ENCODE measurements at regions not wholly inside any gene's neighbourhood (a gene's known extent, or its start where the extent isn't known, plus 50 kb on each side); places are given as distances from the start of the nearest gene placed in this dataset.

DNA sequence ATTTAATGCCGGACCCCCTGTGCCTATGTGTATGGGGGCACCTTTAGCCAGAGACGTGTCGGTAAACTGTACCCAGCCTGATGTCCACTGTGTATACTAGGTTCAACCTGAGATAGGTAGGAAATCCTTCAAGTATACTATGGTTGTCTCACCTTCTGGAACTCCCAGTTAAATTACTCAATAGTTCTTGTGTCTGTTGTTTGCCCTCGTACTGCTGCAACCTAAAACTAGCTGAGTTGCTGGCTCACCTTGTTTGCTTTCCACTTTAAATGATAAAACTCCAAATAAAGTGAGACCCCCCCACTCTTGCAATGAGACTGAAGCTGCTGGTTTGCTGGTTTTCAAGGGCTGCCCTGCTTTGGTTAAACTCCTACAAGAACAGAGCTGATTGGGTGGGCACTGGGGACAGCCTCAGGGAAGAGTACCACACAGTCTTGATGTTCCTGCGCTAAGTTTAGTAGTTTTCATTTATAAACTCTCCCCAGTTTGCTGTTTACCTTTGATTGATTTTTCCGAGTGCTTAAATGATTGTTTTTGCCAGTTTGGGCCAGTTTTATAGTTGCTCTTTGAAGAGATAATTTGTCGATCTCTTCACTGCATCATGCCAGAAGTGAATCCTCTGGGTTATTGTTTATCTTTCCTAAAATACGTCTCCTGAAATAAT, 1281.8 kb upstream of the MAP3K7 start:
- no peak for ATAC-seq

- ATAC-seq = no peak
These were observed 1279.0 kb upstream of the MAP3K7 start for GRCh38 chr6:91865889-91866288.

GRCh38 chr6:91864911-91865310, 1278.0 kb upstream of the MAP3K7 start:
- no peak for ATAC-seq

DNA sequence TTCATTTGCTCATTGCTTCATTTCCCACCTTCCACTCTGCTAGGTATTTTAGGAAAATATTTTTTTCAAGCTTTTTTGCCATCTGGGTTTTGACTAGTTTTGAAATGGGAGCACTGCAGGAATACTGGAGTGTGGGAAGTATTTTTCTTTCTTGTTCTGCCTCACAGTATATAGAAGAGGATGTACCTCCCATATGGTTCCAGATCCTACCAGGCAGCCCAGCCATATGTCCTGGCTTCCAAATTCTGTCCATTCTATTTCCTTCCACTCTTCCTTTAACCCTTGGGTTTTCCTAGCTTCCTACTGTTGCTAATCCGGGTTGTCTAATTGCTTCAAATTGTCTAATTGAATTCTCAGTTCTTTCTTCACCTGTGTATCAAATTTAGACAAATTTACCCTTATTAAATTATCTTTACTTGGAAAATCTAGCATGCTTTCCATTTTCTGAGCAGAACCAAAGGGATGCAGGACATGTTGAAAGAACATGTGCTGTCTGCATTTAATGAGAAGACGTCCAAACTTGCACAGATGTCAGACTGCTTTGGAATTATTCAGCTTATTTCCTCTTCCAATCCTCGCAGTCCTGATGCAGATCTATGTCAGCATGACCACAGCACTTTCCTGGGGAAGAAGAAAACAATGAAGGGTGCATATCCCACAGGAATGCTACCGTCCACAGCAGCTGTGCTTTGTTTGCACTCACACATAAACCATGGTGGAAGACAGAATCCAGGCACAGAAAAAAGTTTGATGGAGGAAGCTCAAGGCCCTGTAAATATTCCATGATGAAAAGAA, 1273.9 kb upstream of the MAP3K7 start:
- ATAC-seq = no peak

DNA sequence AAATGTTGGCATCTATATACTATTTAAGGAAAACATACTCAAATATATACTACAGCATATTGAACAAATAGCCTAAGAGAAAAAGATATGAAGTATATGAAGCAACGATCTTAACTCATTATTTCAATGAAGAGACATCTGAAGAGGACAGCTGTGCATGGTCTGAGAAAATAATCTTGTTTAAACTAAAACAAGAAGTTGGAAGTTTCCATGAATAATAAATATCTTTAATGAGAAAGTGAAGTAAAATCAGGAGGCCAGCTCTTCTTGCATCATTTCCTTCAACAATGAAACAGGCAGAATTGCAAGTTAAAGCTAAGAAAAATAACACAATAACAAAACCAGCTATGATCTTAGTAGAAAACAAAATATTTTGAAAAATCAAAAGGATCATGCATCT, 1265.4 kb upstream of the MAP3K7 start:
- no peak for ATAC-seq

GRCh38 chr6:91834813-91835212, 1247.9 kb upstream of the MAP3K7 start:
- no peak for ATAC-seq

- ATAC-seq = no peak
These were observed 1240.3 kb upstream of the MAP3K7 start for GRCh38 chr6:91827151-91827550.

- no peak for ATAC-seq
These were observed 1239.3 kb upstream of the MAP3K7 start for GRCh38 chr6:91826128-91826527.

DNA sequence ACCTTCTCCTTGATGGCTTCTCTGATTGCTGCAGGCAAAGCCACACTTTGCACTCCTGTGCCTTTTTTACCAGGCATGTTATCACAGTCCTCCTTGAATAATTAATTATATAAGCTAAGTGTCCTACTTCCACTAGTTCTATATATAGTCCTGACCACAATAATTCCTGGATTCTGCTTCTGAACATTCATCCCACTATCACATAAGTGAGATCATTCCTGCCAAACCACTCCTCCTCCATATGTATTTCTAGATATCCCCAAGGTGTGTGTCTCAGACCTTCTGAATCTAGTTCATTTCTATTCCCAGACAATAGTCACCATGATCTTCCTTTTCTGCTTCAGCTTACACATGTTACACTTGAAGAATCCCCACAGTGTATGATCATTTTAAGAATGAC, 1237.5 kb upstream of the MAP3K7 start:
- ATAC-seq = no peak

DNA sequence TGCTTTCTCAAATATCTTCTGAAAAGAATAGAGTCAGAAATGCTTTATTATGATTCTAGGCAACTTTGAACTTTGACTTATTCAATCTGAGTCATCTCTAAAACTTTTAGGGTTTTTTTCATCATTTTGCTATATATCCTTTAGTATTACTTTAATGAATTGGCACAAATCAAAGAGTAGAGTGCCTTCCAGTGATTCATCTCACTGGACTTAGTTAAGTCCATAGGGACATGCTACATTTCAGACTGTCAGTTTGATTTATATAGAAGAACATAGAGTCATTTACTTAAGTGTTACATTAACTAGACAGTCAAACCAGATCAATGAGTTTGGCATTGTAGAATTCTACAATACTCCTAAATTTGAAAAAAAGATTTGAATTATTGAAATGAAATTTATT, 1235.7 kb upstream of the MAP3K7 start:
- no peak for ATAC-seq

DNA sequence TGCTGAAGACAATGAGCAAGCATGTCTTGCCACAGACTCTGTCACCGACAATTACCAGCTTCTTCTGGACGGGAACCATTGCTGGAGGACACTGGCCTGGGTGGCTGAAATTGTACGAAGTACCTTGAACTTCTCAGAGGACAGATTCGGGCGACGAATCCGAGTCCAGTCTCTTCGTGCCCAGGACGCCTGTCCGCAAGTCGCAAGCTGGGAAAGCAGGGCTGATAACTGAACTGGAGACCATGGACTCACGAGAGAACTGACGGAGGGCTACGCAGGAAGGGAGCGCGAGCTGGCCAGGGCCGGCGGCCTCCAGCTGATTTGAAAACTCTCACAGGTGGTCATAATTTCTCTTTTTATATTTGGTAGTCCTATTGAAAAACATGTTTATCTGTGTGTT, 1229.5 kb upstream of the MAP3K7 start:
- ATAC-seq = no peak

- ATAC-seq = peak in 1 of 2 donors; percentile 13
These were observed 1226.8 kb upstream of the MAP3K7 start for GRCh38 chr6:91813641-91814040.

GRCh38 chr6:91812596-91813274, 1225.9 kb upstream of the MAP3K7 start:
- no peak for ATAC-seq

DNA sequence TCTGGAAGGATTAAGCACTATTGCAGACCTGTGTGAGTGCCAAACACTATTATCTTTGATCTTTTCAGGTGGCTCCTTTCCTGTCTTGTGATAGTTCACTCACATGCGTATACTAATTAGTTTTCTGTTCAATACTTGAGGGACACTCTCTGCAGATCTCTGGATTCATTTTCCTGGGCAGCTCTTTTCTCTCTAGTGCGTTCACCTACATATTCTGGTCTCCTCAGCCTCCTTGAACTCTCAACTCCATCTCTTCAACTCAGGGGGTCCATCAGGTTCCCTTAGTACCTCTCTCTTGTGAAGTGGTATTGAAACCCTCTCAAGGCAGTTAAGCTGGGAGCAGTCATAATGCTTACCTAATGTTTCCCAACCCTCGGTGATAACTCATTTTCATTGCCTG, 1218.1 kb upstream of the MAP3K7 start:
- ATAC-seq = no peak

DNA sequence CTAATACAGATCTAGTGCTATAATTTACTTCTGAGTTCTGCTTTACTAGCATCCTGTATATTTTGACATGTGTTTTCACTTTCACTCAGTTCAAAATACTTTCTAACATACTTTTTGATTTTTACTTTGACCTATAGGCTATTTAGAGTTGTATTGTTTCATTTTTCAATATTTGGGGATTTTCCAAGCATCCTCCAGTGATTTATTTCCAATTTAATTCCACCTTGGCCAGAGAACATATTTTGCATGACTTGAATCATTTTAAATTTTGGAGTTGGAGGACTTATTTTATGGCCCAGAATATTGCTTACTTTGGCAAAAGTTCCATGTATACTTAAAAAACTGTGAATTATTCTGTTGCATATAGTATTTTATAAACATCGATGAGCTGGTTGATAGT, 1215.6 kb upstream of the MAP3K7 start:
- no peak for ATAC-seq

DNA sequence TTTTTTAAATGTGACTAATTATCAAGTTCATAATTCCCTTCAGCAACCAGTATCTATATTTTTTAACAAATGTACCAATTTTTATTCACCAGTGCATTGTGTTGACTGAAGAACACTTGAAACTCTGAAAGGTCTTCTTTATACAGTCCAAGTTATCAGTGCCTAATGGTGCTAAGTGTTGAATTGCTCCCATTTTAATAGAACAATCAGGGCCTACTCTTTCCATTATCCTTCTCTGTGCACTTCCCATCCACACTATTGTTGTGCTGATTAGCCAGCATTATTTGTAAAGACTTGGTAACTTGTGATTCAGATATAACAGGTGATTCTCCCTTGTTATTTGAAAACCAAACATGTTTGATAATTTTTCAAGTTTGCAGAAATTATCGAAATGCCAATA, 1209.7 kb upstream of the MAP3K7 start:
- ATAC-seq = no peak

DNA sequence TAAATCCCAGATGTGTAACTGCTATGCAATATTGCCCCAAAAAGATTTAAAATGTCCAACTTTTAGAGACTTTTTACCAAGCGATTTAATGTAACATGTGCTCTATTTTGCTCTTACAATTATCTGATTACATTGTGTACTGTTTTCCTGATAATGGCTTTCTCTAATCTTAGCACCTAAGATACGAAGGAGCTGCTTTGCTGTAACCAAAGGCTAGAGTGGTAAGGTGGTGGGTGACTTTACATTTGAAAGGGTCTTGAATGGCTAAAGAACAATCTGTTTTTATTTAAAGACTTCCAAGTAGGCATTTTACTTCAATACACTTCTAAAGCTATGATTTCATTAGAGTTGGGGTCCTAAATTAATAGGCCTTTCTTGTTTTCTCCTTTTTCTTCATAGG, 1201.6 kb upstream of the MAP3K7 start:
- ATAC-seq = no peak

DNA sequence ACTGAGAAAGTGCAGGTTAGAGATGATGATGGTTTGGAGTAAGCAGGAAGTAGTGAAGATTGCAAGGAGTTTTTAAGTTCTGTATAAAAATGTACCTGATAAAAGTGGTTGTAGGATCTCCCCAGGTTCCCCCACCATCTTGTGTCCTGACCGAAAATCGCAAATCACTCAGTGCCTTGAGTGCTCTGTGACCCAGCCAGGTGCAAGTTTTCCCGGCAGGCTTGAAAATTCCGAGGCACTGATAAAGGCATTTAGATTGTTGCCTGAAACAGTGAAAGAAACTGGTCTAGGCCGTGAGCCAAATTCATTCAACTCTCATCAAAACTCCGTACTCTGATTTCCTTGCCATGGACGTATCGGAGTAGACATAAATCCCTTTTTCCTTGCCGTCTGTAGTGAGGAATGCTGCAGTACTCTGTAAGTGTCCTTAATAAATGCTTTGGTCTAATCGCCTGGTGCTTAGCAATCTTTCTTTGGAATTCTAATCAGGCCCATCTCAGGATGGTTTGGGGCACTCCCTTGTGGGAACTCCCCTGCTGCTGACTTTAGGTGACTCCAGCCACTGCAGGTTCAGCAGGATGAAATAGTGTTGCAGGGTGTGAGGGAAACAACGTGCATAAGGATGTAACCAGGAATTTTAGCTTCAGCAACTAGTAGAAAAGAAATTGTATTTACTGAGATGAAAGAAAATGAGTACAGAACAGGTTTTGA, 1199.8 kb upstream of the MAP3K7 start:
- ATAC-seq = no peak

GRCh38 chr6:91782802-91783201, 1195.9 kb upstream of the MAP3K7 start:
- ATAC-seq = no peak

- no peak for ATAC-seq
These were observed 1195.1 kb upstream of the MAP3K7 start for GRCh38 chr6:91781946-91782345.

DNA sequence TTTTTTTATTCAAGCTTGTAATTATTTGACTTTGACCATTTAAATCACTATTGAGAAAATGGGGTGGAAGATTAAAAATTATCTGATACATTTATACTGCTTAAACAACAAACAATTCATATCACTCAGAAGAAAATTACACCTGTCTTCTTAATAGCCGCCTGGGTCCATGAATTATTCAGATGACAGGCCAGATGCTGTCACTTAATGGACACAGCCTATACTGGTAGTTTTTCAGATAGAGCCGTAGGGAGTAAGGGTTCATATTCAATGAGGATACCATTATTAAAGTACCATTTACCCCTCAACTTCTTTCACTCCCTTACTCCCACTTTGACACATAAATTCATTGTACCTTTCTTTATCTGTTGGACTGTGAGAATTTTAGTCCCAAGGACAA, 1193.4 kb upstream of the MAP3K7 start:
- no peak for ATAC-seq

DNA sequence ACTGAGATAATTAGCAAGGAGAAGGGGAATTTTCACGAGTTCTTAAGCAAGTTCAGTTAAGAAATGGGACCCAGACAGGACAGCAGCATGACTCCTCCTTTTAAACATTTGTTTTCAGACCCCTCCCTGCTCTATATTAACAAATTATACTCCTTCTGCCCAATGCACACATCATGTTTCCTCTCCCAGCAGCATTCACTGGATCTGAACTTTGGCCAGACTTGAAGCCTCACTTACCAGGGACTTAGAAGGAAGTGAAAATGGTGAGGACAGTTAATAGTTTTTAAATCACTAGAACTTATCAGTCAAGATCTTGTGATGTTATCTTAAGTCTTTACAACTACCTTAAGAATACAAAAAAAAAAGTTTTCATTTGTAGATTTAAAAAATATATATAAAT, 1174.7 kb upstream of the MAP3K7 start:
- ATAC-seq = no peak

DNA sequence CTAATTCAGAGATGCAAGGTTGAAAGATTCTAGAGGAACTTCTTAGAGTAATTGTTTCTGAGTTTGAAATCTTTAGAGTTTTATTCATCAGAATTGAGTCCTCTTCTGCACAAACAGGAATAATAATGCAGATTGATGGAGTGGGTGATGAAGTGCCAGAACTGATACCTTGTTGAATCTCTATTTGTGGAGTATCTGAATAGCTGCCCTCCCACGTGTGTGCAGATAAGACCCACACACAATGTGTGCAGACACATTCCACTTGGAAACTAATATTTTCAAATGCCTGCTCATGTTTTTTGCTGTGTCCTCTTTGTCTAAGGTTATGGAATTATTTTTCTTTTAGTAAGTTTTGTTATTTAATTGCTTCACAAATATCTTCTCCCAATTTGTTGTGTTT, 1167.8 kb upstream of the MAP3K7 start:
- ATAC-seq = no peak

Measured in activated CD4-positive, CD25-positive, alpha-beta regulatory T cell treated with anti-CD3 and anti-CD28 coated beads, Interleukin-2, amount 50 U/mL, for 24 hours (primary cell).